ENCODE measurements at regions not wholly inside any gene's neighbourhood (a gene's known extent, or its start where the extent isn't known, plus 50 kb on each side); places are given as distances from the start of the nearest gene placed in this dataset.

DNA sequence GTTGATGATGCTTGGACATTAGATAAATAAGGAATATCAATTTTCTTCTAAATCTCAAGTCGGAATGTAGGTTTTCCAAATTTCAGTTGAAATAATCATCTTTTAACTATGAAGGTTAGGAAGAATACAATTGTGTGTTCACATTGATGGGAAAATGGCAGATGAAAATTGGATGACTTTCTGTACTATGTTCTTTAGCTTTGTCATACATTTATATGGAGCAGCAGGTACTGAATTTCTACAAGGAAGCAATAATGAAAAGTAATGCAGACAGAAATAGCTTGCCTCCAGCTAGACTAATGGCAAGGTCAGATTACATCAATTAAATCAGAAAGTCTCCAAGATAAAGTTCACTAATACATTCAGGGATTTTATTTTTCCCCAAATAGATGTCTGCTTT, 1423.7 kb upstream of the PCDH20 start:
- TF ChIP-seq, protein P1, sequence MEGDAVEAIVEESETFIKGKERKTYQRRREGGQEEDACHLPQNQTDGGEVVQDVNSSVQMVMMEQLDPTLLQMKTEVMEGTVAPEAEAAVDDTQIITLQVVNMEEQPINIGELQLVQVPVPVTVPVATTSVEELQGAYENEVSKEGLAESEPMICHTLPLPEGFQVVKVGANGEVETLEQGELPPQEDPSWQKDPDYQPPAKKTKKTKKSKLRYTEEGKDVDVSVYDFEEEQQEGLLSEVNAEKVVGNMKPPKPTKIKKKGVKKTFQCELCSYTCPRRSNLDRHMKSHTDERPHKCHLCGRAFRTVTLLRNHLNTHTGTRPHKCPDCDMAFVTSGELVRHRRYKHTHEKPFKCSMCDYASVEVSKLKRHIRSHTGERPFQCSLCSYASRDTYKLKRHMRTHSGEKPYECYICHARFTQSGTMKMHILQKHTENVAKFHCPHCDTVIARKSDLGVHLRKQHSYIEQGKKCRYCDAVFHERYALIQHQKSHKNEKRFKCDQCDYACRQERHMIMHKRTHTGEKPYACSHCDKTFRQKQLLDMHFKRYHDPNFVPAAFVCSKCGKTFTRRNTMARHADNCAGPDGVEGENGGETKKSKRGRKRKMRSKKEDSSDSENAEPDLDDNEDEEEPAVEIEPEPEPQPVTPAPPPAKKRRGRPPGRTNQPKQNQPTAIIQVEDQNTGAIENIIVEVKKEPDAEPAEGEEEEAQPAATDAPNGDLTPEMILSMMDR (IDR thresholded peaks at IDR 0.05) = no peak
- TF ChIP-seq POLR2A (IDR thresholded peaks at IDR 0.05) = no peak

Measured in gastroesophageal sphincter (tissue), 3 donors.